ENCODE measurements at regions not wholly inside any gene's neighbourhood (a gene's known extent, or its start where the extent isn't known, plus 50 kb on each side); places are given as distances from the start of the nearest gene placed in this dataset.
"Not testable (repeated sequence)": the region's sequence is repeated elsewhere in the genome, so short reads cannot be mapped to it uniquely, and the experiment has no call there.

DNA sequence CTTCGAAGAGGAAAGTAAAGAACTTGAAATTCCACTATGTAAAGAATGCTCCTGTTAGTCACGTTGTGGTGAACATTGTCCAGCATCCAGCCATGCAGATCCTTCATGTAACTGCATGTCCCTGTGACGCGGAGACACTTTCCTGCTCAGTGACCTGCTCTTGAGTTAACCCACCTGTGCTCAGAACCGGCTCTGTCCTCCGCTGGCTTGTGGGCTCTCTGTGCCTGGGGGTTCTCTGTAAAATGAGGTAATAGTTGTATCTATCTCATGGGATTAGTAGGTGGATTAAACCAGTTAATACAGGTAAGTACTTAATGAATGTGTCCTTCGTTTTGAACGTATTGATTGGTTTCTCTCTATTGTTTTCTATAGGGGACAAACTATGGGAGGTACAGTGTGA is 100.6 kb upstream of the FAM153A start:
- H3K4me3 ChIP-seq (ENCODE audit: low read length); H3K27me3 ChIP-seq (ENCODE audit: low read length); H3K79me2 ChIP-seq (ENCODE audit: low read length); H3K4me2 ChIP-seq (ENCODE audit: low read depth, low read length, poor library complexity, severe bottlenecking); H3K4me1 ChIP-seq (ENCODE audit: low read length); H2AFZ ChIP-seq (ENCODE audit: low read length); H3K36me3 ChIP-seq (ENCODE audit: insufficient read depth, low read length); H3K9me2 ChIP-seq (replicated peaks; ENCODE audit: insufficient read depth, low read length); H3K9ac ChIP-seq (ENCODE audit: low read length); H4K20me1 ChIP-seq (ENCODE audit: insufficient read depth, low read depth, low read length); H3K9me3 ChIP-seq (ENCODE audit: low read length); DNase-seq; H3K27ac ChIP-seq (ENCODE audit: low read length): not testable (repeated sequence)

DNA sequence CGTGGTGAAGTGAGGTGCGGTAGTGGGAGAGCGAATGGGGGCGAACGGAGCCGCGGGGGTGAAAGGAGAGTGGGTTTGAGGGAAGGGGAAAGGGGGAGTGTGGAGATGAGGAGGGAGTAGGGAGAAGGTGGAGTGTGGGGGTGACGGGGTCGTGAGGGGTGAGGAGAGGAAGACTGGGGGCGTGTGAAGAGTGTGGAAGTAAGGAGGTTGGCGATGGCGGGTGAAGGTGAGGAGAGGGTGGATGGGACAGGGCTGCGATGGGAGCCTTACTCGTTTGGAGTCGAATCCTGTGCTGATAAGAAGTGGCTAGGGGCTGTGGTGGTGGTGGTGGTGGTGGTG is 93.2 kb upstream of the FAM153A start:
- not testable (repeated sequence) for H3K4me1 ChIP-seq (ENCODE audit: low read length); H2AFZ ChIP-seq (ENCODE audit: low read length); H3K36me3 ChIP-seq (ENCODE audit: insufficient read depth, low read length); H3K27ac ChIP-seq (ENCODE audit: low read length); H3K9me3 ChIP-seq (ENCODE audit: low read length); H3K79me2 ChIP-seq (ENCODE audit: low read length); H3K4me2 ChIP-seq (ENCODE audit: low read depth, low read length, poor library complexity, severe bottlenecking); H3K27me3 ChIP-seq (ENCODE audit: low read length); H4K20me1 ChIP-seq (ENCODE audit: insufficient read depth, low read depth, low read length); H3K9me2 ChIP-seq (replicated peaks; ENCODE audit: insufficient read depth, low read length)
- peak overlapping the region; percentile 58 for H3K9ac ChIP-seq (ENCODE audit: low read length)
- peak; percentile 49 for DNase-seq
- peak overlapping the region; percentile 61; the same call in 1 of the 2 replicates for H3K4me3 ChIP-seq (ENCODE audit: low read length)

DNA sequence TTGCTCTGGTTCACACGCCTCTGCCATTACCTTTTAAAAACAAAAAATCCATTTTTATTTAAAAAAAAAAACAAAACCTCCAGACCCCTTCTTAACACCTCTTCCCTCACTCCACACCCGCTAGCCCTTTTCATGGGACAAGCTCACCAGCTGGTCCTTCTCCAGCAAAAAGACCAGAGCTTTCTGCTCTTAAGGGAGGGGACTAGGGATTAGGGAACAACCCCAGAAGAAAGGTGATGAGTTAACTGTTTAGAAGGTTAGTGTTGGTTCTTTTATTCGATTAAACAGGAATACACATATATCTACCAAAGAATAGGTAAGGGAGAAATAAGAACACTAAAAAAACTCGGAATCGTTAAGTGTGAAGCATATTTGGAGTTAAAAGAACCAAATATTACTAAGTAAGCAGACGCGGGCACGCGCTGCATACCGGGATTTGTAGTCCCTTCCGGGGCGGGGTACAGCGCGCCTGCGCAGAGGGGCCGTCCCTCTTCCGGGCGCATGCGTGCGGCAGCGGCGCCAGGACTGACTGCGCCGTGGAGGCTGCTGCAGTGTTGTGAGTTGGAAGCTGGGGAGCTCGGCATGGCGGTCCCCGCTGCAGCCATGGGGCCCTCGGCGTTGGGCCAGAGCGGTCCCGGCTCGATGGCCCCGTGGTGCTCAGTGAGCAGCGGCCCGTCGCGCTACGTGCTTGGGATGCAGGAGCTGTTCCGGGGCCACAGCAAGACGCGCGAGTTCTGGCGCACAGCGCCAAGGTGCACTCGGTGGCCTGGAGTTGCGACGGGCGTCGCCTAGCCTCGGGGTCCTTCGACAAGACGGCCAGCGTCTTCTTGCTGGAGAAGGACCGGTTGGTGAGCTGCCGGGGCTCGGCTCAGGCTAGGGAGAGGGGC is 92.6 kb upstream of the FAM153A start:
- Histone ChIP-seq H3K4me2 (ENCODE audit: low read depth, low read length, poor library complexity, severe bottlenecking) (peak overlapping the region; percentile 23), H3K9ac (ENCODE audit: low read length) (peak overlapping the region; percentile 53; the same call in 1 of the 2 replicates)

DNA sequence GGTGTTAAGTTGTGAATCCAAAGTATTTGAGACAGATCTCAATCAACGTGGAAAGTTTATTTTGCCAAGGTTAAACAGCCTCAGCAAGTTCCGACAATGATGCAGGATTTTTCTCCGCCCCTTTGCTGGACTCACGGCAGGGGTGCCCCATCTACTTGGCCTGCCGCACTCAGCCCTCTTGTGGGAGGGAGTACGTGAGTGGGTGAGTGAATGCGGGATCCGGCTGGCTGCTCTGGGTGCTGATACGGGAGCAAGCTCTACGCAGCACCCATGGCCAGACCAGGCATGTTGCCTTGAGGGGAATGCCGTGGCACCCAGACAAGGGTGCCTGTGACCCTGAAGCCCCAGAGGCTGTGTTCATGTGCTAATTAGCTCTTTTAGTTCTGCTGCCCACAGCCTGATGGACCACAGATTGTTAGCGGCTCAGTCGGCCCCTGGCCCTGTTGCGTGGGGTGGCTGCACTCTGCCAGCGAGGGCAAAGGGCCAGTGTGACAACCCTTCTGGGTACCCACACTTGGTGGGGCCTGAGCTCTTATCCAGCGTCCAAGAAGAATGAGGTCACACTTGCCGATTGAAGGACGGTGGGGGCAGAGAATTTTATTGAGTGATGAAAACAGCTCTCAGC is 81.2 kb upstream of the FAM153A start:
- not testable (repeated sequence) for H3K9me3 ChIP-seq (ENCODE audit: low read length); H2AFZ ChIP-seq (ENCODE audit: low read length); H3K9me2 ChIP-seq (replicated peaks; ENCODE audit: insufficient read depth, low read length); H3K4me3 ChIP-seq (ENCODE audit: low read length); H3K27ac ChIP-seq (ENCODE audit: low read length); H3K36me3 ChIP-seq (ENCODE audit: insufficient read depth, low read length); DNase-seq; H3K4me1 ChIP-seq (ENCODE audit: low read length); H3K9ac ChIP-seq (ENCODE audit: low read length); H3K79me2 ChIP-seq (ENCODE audit: low read length); H3K27me3 ChIP-seq (ENCODE audit: low read length); H3K4me2 ChIP-seq (ENCODE audit: low read depth, low read length, poor library complexity, severe bottlenecking); H4K20me1 ChIP-seq (ENCODE audit: insufficient read depth, low read depth, low read length)

More for the DNA sequence above, 92.6 kb upstream of the FAM153A start:
- peak; percentile 43 for DNase-seq
- not testable (repeated sequence) for H4K20me1 ChIP-seq (ENCODE audit: insufficient read depth, low read depth, low read length); H3K9me2 ChIP-seq (replicated peaks; ENCODE audit: insufficient read depth, low read length); H3K79me2 ChIP-seq (ENCODE audit: low read length); H3K27me3 ChIP-seq (ENCODE audit: low read length); H3K27ac ChIP-seq (ENCODE audit: low read length); H2AFZ ChIP-seq (ENCODE audit: low read length); H3K36me3 ChIP-seq (ENCODE audit: insufficient read depth, low read length); H3K4me1 ChIP-seq (ENCODE audit: low read length); H3K9me3 ChIP-seq (ENCODE audit: low read length)
- H3K4me3 ChIP-seq (ENCODE audit: low read length), result peak overlapping the region; percentile 61; the same call in 1 of the 2 replicates

DNA sequence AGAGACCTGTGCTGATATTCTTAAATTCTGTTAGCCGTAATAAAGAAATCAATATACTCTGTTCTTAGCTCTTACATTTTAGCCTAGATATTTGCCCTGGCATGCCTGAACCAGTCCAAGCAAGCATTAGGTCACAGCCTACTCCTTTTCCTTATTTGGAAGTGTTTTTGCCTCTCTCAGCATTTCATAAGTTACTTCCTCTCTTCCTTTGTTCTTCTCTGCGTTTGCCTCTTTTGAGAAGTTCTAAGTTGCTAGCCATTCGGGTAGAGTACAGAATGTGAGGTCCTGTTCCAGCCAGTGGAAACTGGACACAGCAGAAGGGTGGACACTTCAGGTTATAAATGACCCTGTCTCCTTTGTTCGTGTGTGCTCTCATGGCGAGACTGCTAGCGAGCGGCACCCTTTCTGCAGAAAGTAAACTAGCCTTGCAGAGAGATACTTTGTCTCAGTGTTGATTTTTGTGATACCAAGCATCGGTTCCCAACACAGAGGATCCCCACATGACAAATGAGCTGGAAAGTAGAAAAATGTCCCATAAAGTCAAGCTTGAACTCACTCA is 75.0 kb upstream of the FAM153A start:
- H3K4me2 ChIP-seq (ENCODE audit: low read depth, low read length, poor library complexity, severe bottlenecking); H3K9ac ChIP-seq (ENCODE audit: low read length); H3K36me3 ChIP-seq (ENCODE audit: insufficient read depth, low read length); H3K9me2 ChIP-seq (replicated peaks; ENCODE audit: insufficient read depth, low read length); H3K4me3 ChIP-seq (ENCODE audit: low read length); H4K20me1 ChIP-seq (ENCODE audit: insufficient read depth, low read depth, low read length); H3K9me3 ChIP-seq (ENCODE audit: low read length); H3K27me3 ChIP-seq (ENCODE audit: low read length); H3K4me1 ChIP-seq (ENCODE audit: low read length); H3K79me2 ChIP-seq (ENCODE audit: low read length); H3K27ac ChIP-seq (ENCODE audit: low read length); DNase-seq; H2AFZ ChIP-seq (ENCODE audit: low read length): not testable (repeated sequence)

DNA sequence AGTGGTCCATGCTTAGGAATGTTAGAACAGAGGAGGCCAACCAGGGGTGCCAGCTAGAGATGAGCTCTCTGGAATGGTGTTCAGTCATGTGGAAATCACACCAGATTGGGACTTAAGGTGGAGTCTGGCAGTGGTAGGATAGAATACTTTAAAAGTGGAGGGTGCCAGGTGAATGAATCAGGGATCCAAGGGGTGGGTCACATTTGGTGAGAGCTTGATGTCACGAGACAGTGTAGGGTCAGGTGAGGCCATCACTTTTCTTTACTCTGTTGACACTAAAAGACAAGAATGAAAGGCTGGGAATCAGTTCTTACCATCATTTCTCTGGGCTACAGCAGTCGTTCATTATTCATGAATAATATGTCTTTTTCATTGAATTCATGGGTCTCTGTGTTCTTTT is 73.8 kb upstream of the FAM153A start:
- not testable (repeated sequence) for H4K20me1 ChIP-seq (ENCODE audit: insufficient read depth, low read depth, low read length); H2AFZ ChIP-seq (ENCODE audit: low read length); H3K9me3 ChIP-seq (ENCODE audit: low read length); H3K4me1 ChIP-seq (ENCODE audit: low read length); H3K4me3 ChIP-seq (ENCODE audit: low read length); H3K9ac ChIP-seq (ENCODE audit: low read length); DNase-seq; H3K9me2 ChIP-seq (replicated peaks; ENCODE audit: insufficient read depth, low read length); H3K36me3 ChIP-seq (ENCODE audit: insufficient read depth, low read length); H3K27ac ChIP-seq (ENCODE audit: low read length); H3K27me3 ChIP-seq (ENCODE audit: low read length); H3K4me2 ChIP-seq (ENCODE audit: low read depth, low read length, poor library complexity, severe bottlenecking); H3K79me2 ChIP-seq (ENCODE audit: low read length)

DNA sequence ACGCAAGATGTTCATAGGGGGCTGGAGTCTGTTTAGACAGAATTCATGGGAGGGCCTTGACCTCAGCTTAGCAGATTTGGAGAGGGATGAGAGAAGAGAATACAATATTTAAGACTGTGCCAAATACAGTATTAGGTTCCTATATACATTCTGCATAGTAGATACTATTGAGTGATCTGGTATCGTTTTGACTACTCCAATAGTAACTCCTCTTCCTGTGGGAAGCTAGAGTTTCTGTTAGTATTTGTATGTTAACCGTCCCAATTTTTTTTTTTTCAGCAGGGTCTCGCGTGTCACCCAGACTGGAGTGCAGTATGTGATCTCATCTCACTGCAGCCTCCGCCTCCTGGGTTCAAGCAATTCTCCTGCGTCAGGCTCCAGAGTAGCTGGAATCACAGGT is 65.2 kb upstream of the FAM153A start:
- H3K4me1 ChIP-seq (ENCODE audit: low read length); H3K9ac ChIP-seq (ENCODE audit: low read length); H3K27me3 ChIP-seq (ENCODE audit: low read length); H3K4me2 ChIP-seq (ENCODE audit: low read depth, low read length, poor library complexity, severe bottlenecking); H4K20me1 ChIP-seq (ENCODE audit: insufficient read depth, low read depth, low read length); H3K9me3 ChIP-seq (ENCODE audit: low read length); H3K79me2 ChIP-seq (ENCODE audit: low read length); H3K27ac ChIP-seq (ENCODE audit: low read length); H3K36me3 ChIP-seq (ENCODE audit: insufficient read depth, low read length); DNase-seq; H2AFZ ChIP-seq (ENCODE audit: low read length); H3K9me2 ChIP-seq (replicated peaks; ENCODE audit: insufficient read depth, low read length); H3K4me3 ChIP-seq (ENCODE audit: low read length): not testable (repeated sequence)

DNA sequence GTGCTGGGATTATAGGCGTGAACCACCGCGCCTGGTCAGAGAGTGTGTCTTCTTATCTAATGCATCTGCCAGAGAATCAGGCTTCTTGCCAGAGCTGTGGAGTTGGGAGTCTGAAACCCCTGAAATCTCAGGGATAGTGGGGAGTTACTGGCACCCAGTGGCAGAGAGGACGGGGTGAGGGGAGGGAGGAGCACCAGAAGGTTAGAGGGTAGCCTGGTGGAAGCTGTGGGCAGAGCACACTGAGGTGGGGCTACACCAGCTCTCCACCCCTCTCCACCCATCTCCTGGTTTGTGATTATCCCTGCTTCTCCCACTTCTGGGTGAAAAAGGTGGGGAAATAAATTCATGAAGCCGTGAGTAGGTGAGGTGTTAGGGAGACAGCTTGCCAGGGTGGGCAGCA is 63.9 kb upstream of the FAM153A start:
- H3K4me1 ChIP-seq (ENCODE audit: low read length); H3K79me2 ChIP-seq (ENCODE audit: low read length); DNase-seq; H2AFZ ChIP-seq (ENCODE audit: low read length); H3K9me2 ChIP-seq (replicated peaks; ENCODE audit: insufficient read depth, low read length); H3K27ac ChIP-seq (ENCODE audit: low read length); H3K9ac ChIP-seq (ENCODE audit: low read length); H3K4me2 ChIP-seq (ENCODE audit: low read depth, low read length, poor library complexity, severe bottlenecking); H3K4me3 ChIP-seq (ENCODE audit: low read length); H3K9me3 ChIP-seq (ENCODE audit: low read length); H3K36me3 ChIP-seq (ENCODE audit: insufficient read depth, low read length); H4K20me1 ChIP-seq (ENCODE audit: insufficient read depth, low read depth, low read length); H3K27me3 ChIP-seq (ENCODE audit: low read length): not testable (repeated sequence)

Measured in Karpas-422 (cell line).